Osteocyte (in vitro differentiated cells): ENCODE measurements at regions not wholly inside any gene's neighbourhood (a gene's known extent, or its start where the extent isn't known, plus 50 kb on each side); places are given as distances from the start of the nearest gene placed in this dataset.

Experiments used
- DNase-seq: peaks from one replicate; pipeline ENCODE4 v3.0.0; 2021; ENCODE audit warnings: mixed read lengths; ENCODE audit not compliant: unreplicated experiment; ENCODE audit errors: extremely low spot score
- H3K27ac Mint-ChIP-seq: one replicate; pipeline ENCODE4 v1.8.0; 2021; ENCODE audit warnings: mild to moderate bottlenecking, mixed read lengths; ENCODE audit not compliant: unreplicated experiment
- H3K27me3 Mint-ChIP-seq: one replicate; pipeline ENCODE4 v1.8.0; 2021; ENCODE audit warnings: mixed read lengths; ENCODE audit not compliant: unreplicated experiment
- H3K36me3 Mint-ChIP-seq: one replicate; pipeline ENCODE4 v1.8.0; 2021; ENCODE audit warnings: mixed read lengths; ENCODE audit not compliant: unreplicated experiment
- H3K4me1 Mint-ChIP-seq: one replicate; pipeline ENCODE4 v1.8.0; 2021; ENCODE audit warnings: mixed read lengths; ENCODE audit not compliant: unreplicated experiment
- H3K4me3 Mint-ChIP-seq: one replicate; pipeline ENCODE4 v1.8.0; 2021; ENCODE audit warnings: mild to moderate bottlenecking, moderate library complexity, mixed read lengths; ENCODE audit not compliant: unreplicated experiment
- H3K9me3 Mint-ChIP-seq: one replicate; pipeline ENCODE4 v1.8.0; 2021; ENCODE audit warnings: mixed read lengths; ENCODE audit not compliant: unreplicated experiment
- CTCF ChIP-seq: fragments of 200-600 bp; sonication (generic); IDR thresholded peaks from 2 replicates; pipeline ENCODE4 v1.5.0; 2021; ENCODE audit warnings: antibody characterized with exemption, mild to moderate bottlenecking, moderate library complexity

- no peak overlapping the region for H3K4me3 Mint-ChIP-seq
- H3K27ac Mint-ChIP-seq = no peak overlapping the region
- no peak for TF ChIP-seq CTCF
- H3K9me3 Mint-ChIP-seq = peaks cover 46% of the 10 kb centered on the region
- no peaks in the 10 kb centered on the region for H3K4me1 Mint-ChIP-seq
- no peaks in the 10 kb centered on the region for H3K36me3 Mint-ChIP-seq
- H3K27me3 Mint-ChIP-seq = no peaks in the 10 kb centered on the region
- DNase-seq = no peak
Observed at GRCh38 chr18:52136532-52136931, 203.5 kb upstream of the DCC start.

- no peaks in the 10 kb centered on the region for H3K36me3 Mint-ChIP-seq
- peaks cover 55% of the 10 kb centered on the region for H3K9me3 Mint-ChIP-seq
- H3K27ac Mint-ChIP-seq = no peak overlapping the region
- no peak for TF ChIP-seq CTCF
- H3K4me3 Mint-ChIP-seq = no peak overlapping the region
- no peaks in the 10 kb centered on the region for H3K4me1 Mint-ChIP-seq
- DNase-seq = no peak
- no peaks in the 10 kb centered on the region for H3K27me3 Mint-ChIP-seq
Observed at GRCh38 chr18:52140986-52141385, 199.0 kb upstream of the DCC start.

- Mint-ChIP-seq H3K36me3 (no peaks in the 10 kb centered on the region), H3K27me3 (no peaks in the 10 kb centered on the region), H3K27ac (no peak overlapping the region), H3K9me3 (peaks cover 47% of the 10 kb centered on the region), H3K4me1 (no peaks in the 10 kb centered on the region), H3K4me3 (no peak overlapping the region)
- no peak for TF ChIP-seq CTCF
- no peak for DNase-seq
Observed at GRCh38 chr18:52150050-52150449, 189.9 kb upstream of the DCC start.

DNA sequence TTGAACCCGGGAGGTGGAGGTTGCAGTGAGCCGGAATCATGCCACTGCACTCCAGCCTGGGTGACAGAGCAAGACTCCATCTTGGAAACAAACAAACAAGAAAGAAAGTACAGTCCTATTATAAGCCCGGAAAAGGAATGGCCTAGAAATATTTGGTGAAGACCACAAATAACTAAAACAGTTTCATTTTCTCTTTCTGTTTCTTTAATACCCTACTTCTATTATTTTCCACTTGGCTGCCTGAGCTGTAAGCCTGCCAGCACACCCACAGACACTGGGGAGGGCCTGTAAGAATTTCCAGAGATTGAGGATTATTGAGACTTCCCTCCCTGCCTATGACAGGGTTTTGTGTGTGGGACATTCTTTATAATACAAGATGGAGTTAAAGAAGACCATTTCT, 188.0 kb upstream of the DCC start:
- no peak for DNase-seq
- Mint-ChIP-seq H3K9me3 (peaks cover 43% of the 10 kb centered on the region), H3K27ac (no peak overlapping the region), H3K4me3 (no peak overlapping the region), H3K36me3 (no peaks in the 10 kb centered on the region), H3K4me1 (no peaks in the 10 kb centered on the region), H3K27me3 (no peaks in the 10 kb centered on the region)
- no peak for TF ChIP-seq CTCF

GRCh38 chr18:52156166-52156565, 183.8 kb upstream of the DCC start:
- Mint-ChIP-seq H3K9me3 (peaks cover 20% of the 10 kb centered on the region), H3K27me3 (no peaks in the 10 kb centered on the region), H3K4me1 (no peaks in the 10 kb centered on the region), H3K4me3 (no peak overlapping the region), H3K27ac (no peak overlapping the region), H3K36me3 (no peaks in the 10 kb centered on the region)
- TF ChIP-seq CTCF = no peak
- DNase-seq = no peak
